Upper lobe of left lung (tissue), 4 donors: ENCODE measurements at regions not wholly inside any gene's neighbourhood (a gene's known extent, or its start where the extent isn't known, plus 50 kb on each side); places are given as distances from the start of the nearest gene placed in this dataset.

Experiments
- EP300 ChIP-seq, 4 donors: sonication (generic); formaldehyde crosslinking; IDR thresholded peaks; one replicate each; pipeline ENCODE4 v1.5.1; 2017; ENCODE audit warnings: antibody characterized with exemption in 4 of 4, control low read depth in 2 of 4
- POLR2A ChIP-seq, 4 donors: fragments of 450-650 bp; IDR thresholded peaks; one replicate each; pipeline ENCODE4 v1.5.1; 2016 to 2017; ENCODE audit warnings: antibody characterized with exemption in 4 of 4, mild to moderate bottlenecking in 2 of 4
- POLR2AphosphoS5 ChIP-seq, 2 donors: sonication (generic); formaldehyde crosslinking; IDR thresholded peaks; one replicate each; pipeline ENCODE4 v1.5.1; 2017; ENCODE audit warnings: antibody characterized with exemption in 2 of 2
- TF ChIP-seq, protein P1 (sequence below), 6 experiments: fragments of 450-650 bp in 4 of 6; fragments of 200-600 bp in 2 of 6; sonication (generic) in 2 of 6; IDR thresholded peaks; one replicate each; pipeline ENCODE4 v1.5.1; 2016 to 2019; ENCODE audit warnings: antibody characterized with exemption in 6 of 6

DNA sequence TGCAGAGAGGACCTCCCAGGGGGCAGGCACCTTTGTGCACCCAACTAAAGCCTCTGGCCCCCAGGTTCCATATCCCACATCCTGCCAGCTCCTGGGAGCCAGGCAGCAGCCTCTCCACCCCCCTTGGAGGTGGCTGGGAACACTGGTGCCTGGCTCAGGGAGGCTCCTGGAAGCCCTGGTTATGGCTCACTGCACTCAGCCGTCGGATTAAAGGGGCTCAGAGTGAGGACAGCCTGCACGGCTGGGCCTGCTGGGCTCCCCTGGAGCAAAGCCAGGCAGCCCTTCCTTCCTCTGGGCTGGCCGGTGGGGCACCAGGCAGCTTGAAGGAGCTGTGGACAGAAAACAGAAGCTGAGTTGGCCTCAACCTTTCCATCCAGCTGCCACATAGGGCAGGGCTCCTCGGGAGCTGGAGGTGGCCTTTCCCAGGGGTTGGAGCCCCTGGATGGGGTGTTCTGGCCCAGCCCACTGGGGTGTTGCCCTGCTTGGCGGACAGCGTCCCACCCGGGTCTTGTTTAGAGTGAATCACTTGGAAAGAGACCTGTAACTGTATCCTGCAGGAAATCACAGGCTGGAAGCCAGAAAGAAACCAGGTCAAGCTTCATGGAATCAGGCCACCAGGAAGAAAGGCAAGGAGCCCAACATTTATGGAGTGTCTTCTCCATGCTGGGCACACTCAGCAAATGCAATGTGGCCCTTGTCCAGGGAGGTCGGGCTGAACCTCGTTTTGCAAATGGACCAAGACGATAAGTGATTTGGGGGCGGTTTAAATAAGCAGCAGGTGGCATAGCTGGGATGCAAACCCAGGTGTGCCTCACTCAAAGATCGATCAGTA, 253.3 kb downstream of the SOX9 start:
- TF ChIP-seq POLR2A (IDR thresholded peaks at IDR 0.05), result no peak
- TF ChIP-seq, protein P1, sequence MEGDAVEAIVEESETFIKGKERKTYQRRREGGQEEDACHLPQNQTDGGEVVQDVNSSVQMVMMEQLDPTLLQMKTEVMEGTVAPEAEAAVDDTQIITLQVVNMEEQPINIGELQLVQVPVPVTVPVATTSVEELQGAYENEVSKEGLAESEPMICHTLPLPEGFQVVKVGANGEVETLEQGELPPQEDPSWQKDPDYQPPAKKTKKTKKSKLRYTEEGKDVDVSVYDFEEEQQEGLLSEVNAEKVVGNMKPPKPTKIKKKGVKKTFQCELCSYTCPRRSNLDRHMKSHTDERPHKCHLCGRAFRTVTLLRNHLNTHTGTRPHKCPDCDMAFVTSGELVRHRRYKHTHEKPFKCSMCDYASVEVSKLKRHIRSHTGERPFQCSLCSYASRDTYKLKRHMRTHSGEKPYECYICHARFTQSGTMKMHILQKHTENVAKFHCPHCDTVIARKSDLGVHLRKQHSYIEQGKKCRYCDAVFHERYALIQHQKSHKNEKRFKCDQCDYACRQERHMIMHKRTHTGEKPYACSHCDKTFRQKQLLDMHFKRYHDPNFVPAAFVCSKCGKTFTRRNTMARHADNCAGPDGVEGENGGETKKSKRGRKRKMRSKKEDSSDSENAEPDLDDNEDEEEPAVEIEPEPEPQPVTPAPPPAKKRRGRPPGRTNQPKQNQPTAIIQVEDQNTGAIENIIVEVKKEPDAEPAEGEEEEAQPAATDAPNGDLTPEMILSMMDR (IDR thresholded peaks at IDR 0.05), result no peak
- no peak for TF ChIP-seq EP300 (IDR thresholded peaks at IDR 0.05)
- no peak for TF ChIP-seq POLR2AphosphoS5 (IDR thresholded peaks at IDR 0.05)
